ENCODE measurements at regions not wholly inside any gene's neighbourhood (a gene's known extent, or its start where the extent isn't known, plus 50 kb on each side); places are given as distances from the start of the nearest gene placed in this dataset.

GRCh38 chr4:137468836-137469235 is 63.5 kb downstream of the PCDH18 start:
- Histone ChIP-seq H3K9me3 (ENCODE audit: control insufficient read depth, low read length) (peaks cover 8% of the 10 kb centered on the region), H3K18ac (ENCODE audit: low read depth in 1 of 2, low read length in 2 of 2) (no peak overlapping the region), H4K8ac (ENCODE audit: low read length) (no peak overlapping the region), H2AK5ac (ENCODE audit: low read length, severe bottlenecking) (no peak overlapping the region), H2AFZ (ENCODE audit: low read depth, low read length) (no peak overlapping the region), H3K4me3 (ENCODE audit: insufficient read depth in 1 of 2, low read depth in 1 of 2, low read length in 2 of 2) (no peak overlapping the region), H2BK5ac (ENCODE audit: low read depth, low read length, poor library complexity, severe bottlenecking) (no peak overlapping the region), H3K36me3 (ENCODE audit: control insufficient read depth in 1 of 2, insufficient read depth in 2 of 2, low read depth in 1 of 2, low read length in 2 of 2) (no peaks in the 10 kb centered on the region), H3K9ac (ENCODE audit: low read length) (no peak overlapping the region), H3K4ac (ENCODE audit: low read depth in 1 of 2, low read length in 2 of 2) (no peak overlapping the region), H3K4me2 (ENCODE audit: low read length, poor library complexity, severe bottlenecking) (no peak overlapping the region), H2BK15ac (ENCODE audit: low read depth, poor library complexity, severe bottlenecking) (no peak overlapping the region), H3K23ac (ENCODE audit: low read length in 2 of 2) (no peak overlapping the region), H3K27me3 (ENCODE audit: control insufficient read depth in 1 of 2, insufficient read depth in 1 of 2, low read length in 2 of 2) (no peaks in the 10 kb centered on the region), H3K27ac (ENCODE audit: low read length, poor library complexity, severe bottlenecking) (no peak overlapping the region), H2BK120ac (ENCODE audit: low read depth, low read length) (no peak overlapping the region), H4K91ac (ENCODE audit: low read length) (no peak overlapping the region), H3K14ac (ENCODE audit: low read length in 2 of 2) (no peak overlapping the region), H3K4me1 (ENCODE audit: control insufficient read depth, insufficient read depth, low read depth, low read length) (no peaks in the 10 kb centered on the region), H3K79me1 (replicated peaks; ENCODE audit: low read length, poor library complexity, severe bottlenecking) (no peaks in the 10 kb centered on the region), H2BK12ac (ENCODE audit: low read length in 2 of 2) (peak overlapping the region in 1 of 2 experiments; percentile 25)
- DNase-seq: no peak
- 100% methylated on average over 1 of the region's 3 CpGs for WGBS

GRCh38 chr4:137467537-137467936 is 64.8 kb downstream of the PCDH18 start:
- no peak overlapping the region for H2AK5ac ChIP-seq (ENCODE audit: low read length, severe bottlenecking)
- DNase-seq: peak; percentile 10
- no peak overlapping the region for H2BK5ac ChIP-seq (ENCODE audit: low read depth, low read length, poor library complexity, severe bottlenecking)
- no peaks in the 10 kb centered on the region for H3K4me1 ChIP-seq (ENCODE audit: control insufficient read depth, insufficient read depth, low read depth, low read length)
- no peaks in the 10 kb centered on the region for H3K36me3 ChIP-seq (ENCODE audit: control insufficient read depth in 1 of 2, insufficient read depth in 2 of 2, low read depth in 1 of 2, low read length in 2 of 2)
- no peak overlapping the region for H3K9ac ChIP-seq (ENCODE audit: low read length)
- H3K27me3 ChIP-seq (ENCODE audit: control insufficient read depth in 1 of 2, insufficient read depth in 1 of 2, low read length in 2 of 2): no peaks in the 10 kb centered on the region
- peaks cover 11% of the 10 kb centered on the region for H3K9me3 ChIP-seq (ENCODE audit: control insufficient read depth, low read length)
- no peak overlapping the region for H4K91ac ChIP-seq (ENCODE audit: low read length)
- H3K4me2 ChIP-seq (ENCODE audit: low read length, poor library complexity, severe bottlenecking): no peak overlapping the region
- no peak overlapping the region for H2BK15ac ChIP-seq (ENCODE audit: low read depth, poor library complexity, severe bottlenecking)
- H3K18ac ChIP-seq (ENCODE audit: low read depth in 1 of 2, low read length in 2 of 2): no peak overlapping the region
- no peak overlapping the region for H2BK120ac ChIP-seq (ENCODE audit: low read depth, low read length)
- H3K14ac ChIP-seq (ENCODE audit: low read length in 2 of 2): no peak overlapping the region
- no peak overlapping the region for H3K27ac ChIP-seq (ENCODE audit: low read length, poor library complexity, severe bottlenecking)
- H3K79me1 ChIP-seq (replicated peaks; ENCODE audit: low read length, poor library complexity, severe bottlenecking): no peaks in the 10 kb centered on the region
- no peak overlapping the region for H2AFZ ChIP-seq (ENCODE audit: low read depth, low read length)
- no peak overlapping the region for H4K8ac ChIP-seq (ENCODE audit: low read length)
- H3K23ac ChIP-seq (ENCODE audit: low read length in 2 of 2): no peak overlapping the region
- H3K4ac ChIP-seq (ENCODE audit: low read depth in 1 of 2, low read length in 2 of 2): no peak overlapping the region
- no peak overlapping the region for H3K4me3 ChIP-seq (ENCODE audit: insufficient read depth in 1 of 2, low read depth in 1 of 2, low read length in 2 of 2)
- H2BK12ac ChIP-seq (ENCODE audit: low read length in 2 of 2): no peak overlapping the region

GRCh38 chr4:137463377-137464003 is 68.8 kb downstream of the PCDH18 start:
- H2BK120ac ChIP-seq (ENCODE audit: low read depth, low read length): no peak overlapping the region
- H2BK5ac ChIP-seq (ENCODE audit: low read depth, low read length, poor library complexity, severe bottlenecking): no peak overlapping the region
- H3K14ac ChIP-seq (ENCODE audit: low read length in 2 of 2): no peak overlapping the region
- DNase-seq: peak; percentile 50
- H3K4me2 ChIP-seq (ENCODE audit: low read length, poor library complexity, severe bottlenecking): no peak overlapping the region
- no peaks in the 10 kb centered on the region for H3K4me1 ChIP-seq (ENCODE audit: control insufficient read depth, insufficient read depth, low read depth, low read length)
- H3K79me1 ChIP-seq (replicated peaks; ENCODE audit: low read length, poor library complexity, severe bottlenecking): no peaks in the 10 kb centered on the region
- no peak overlapping the region for H3K27ac ChIP-seq (ENCODE audit: low read length, poor library complexity, severe bottlenecking)
- H2BK15ac ChIP-seq (ENCODE audit: low read depth, poor library complexity, severe bottlenecking): no peak overlapping the region
- H3K4me3 ChIP-seq (ENCODE audit: insufficient read depth in 1 of 2, low read depth in 1 of 2, low read length in 2 of 2): no peak overlapping the region
- H3K4ac ChIP-seq (ENCODE audit: low read depth in 1 of 2, low read length in 2 of 2): no peak overlapping the region
- peaks cover 11% of the 10 kb centered on the region for H3K9me3 ChIP-seq (ENCODE audit: control insufficient read depth, low read length)
- H2AFZ ChIP-seq (ENCODE audit: low read depth, low read length): no peak overlapping the region
- no peaks in the 10 kb centered on the region for H3K27me3 ChIP-seq (ENCODE audit: control insufficient read depth in 1 of 2, insufficient read depth in 1 of 2, low read length in 2 of 2)
- H3K23ac ChIP-seq (ENCODE audit: low read length in 2 of 2): no peak overlapping the region
- WGBS: 95% methylated on average over 1 of the region's 1 CpG
- H3K9ac ChIP-seq (ENCODE audit: low read length): no peak overlapping the region
- peak overlapping the region in 1 of 2 experiments; percentile 18 for H3K18ac ChIP-seq (ENCODE audit: low read depth in 1 of 2, low read length in 2 of 2)
- H4K8ac ChIP-seq (ENCODE audit: low read length): no peak overlapping the region
- no peak overlapping the region for H2AK5ac ChIP-seq (ENCODE audit: low read length, severe bottlenecking)
- no peak overlapping the region for H4K91ac ChIP-seq (ENCODE audit: low read length)
- H3K36me3 ChIP-seq (ENCODE audit: control insufficient read depth in 1 of 2, insufficient read depth in 2 of 2, low read depth in 1 of 2, low read length in 2 of 2): no peaks in the 10 kb centered on the region
- peak overlapping the region in 1 of 2 experiments; percentile 45 for H2BK12ac ChIP-seq (ENCODE audit: low read length in 2 of 2)

GRCh38 chr4:137455647-137456321 is 76.5 kb downstream of the PCDH18 start:
- no peak overlapping the region for H2AFZ ChIP-seq (ENCODE audit: low read depth, low read length)
- no peak overlapping the region for H3K4ac ChIP-seq (ENCODE audit: low read depth in 1 of 2, low read length in 2 of 2)
- no peak overlapping the region for H2AK5ac ChIP-seq (ENCODE audit: low read length, severe bottlenecking)
- 90% methylated on average over 2 of the region's 5 CpGs for WGBS
- no peak overlapping the region for H3K9ac ChIP-seq (ENCODE audit: low read length)
- no peak overlapping the region for H3K27ac ChIP-seq (ENCODE audit: low read length, poor library complexity, severe bottlenecking)
- no peaks in the 10 kb centered on the region for H3K27me3 ChIP-seq (ENCODE audit: control insufficient read depth in 1 of 2, insufficient read depth in 1 of 2, low read length in 2 of 2)
- no peak overlapping the region for H4K8ac ChIP-seq (ENCODE audit: low read length)
- no peaks in the 10 kb centered on the region for H3K4me1 ChIP-seq (ENCODE audit: control insufficient read depth, insufficient read depth, low read depth, low read length)
- H2BK15ac ChIP-seq (ENCODE audit: low read depth, poor library complexity, severe bottlenecking): no peak overlapping the region
- no peak overlapping the region for H4K91ac ChIP-seq (ENCODE audit: low read length)
- H3K4me3 ChIP-seq (ENCODE audit: insufficient read depth in 1 of 2, low read depth in 1 of 2, low read length in 2 of 2): no peak overlapping the region
- no peaks in the 10 kb centered on the region for H3K79me1 ChIP-seq (replicated peaks; ENCODE audit: low read length, poor library complexity, severe bottlenecking)
- no peak overlapping the region for H2BK12ac ChIP-seq (ENCODE audit: low read length in 2 of 2)
- no peak overlapping the region for H2BK5ac ChIP-seq (ENCODE audit: low read depth, low read length, poor library complexity, severe bottlenecking)
- no peaks in the 10 kb centered on the region for H3K36me3 ChIP-seq (ENCODE audit: control insufficient read depth in 1 of 2, insufficient read depth in 2 of 2, low read depth in 1 of 2, low read length in 2 of 2)
- H2BK120ac ChIP-seq (ENCODE audit: low read depth, low read length): no peak overlapping the region
- no peak for DNase-seq
- H3K23ac ChIP-seq (ENCODE audit: low read length in 2 of 2): no peak overlapping the region
- no peak overlapping the region for H3K14ac ChIP-seq (ENCODE audit: low read length in 2 of 2)
- no peak overlapping the region for H3K18ac ChIP-seq (ENCODE audit: low read depth in 1 of 2, low read length in 2 of 2)
- H3K9me3 ChIP-seq (ENCODE audit: control insufficient read depth, low read length): no peaks in the 10 kb centered on the region
- H3K4me2 ChIP-seq (ENCODE audit: low read length, poor library complexity, severe bottlenecking): no peak overlapping the region
